Motor neuron (in vitro differentiated cells): ENCODE measurements at regions not wholly inside any gene's neighbourhood (a gene's known extent, or its start where the extent isn't known, plus 50 kb on each side); places are given as distances from the start of the nearest gene placed in this dataset.

Source experiments
- ATAC-seq, 8 experiments: fragments of 200-7000 bp; cut with Tn5 transposase; replicated peaks in 6 of 8; 2 replicates each; pipeline ENCODE4 v1.8.0; 2021; ENCODE audit warnings: mild to moderate bottlenecking in 8 of 8, moderate library complexity in 8 of 8
- H3K27ac ChIP-seq, 2 donors: fragments of 250-450 bp; sonication (Bioruptor Pico); 2 replicates each; pipeline ENCODE4 v1.9.0; 2021; ENCODE audit warnings: antibody characterized with exemption in 2 of 2, mild to moderate bottlenecking in 2 of 2, moderate library complexity in 1 of 2
- H3K4me1 ChIP-seq, 2 donors: fragments of 250-450 bp; sonication (Bioruptor Pico); replicated peaks in 1 of 2; 2 replicates each; pipeline ENCODE4 v1.6.1; 2021; ENCODE audit warnings: antibody characterized with exemption in 2 of 2, mild to moderate bottlenecking in 2 of 2, moderate library complexity in 1 of 2
- H3K4me3 ChIP-seq, 5 donors: fragments of 250-450 bp; sonication (Bioruptor Pico); 2 replicates each; pipeline ENCODE4 v1.9.0; 2021; ENCODE audit warnings: antibody characterized with exemption in 5 of 5, mild to moderate bottlenecking in 5 of 5, moderate library complexity in 4 of 5
- WGBS, 10 experiments: fragments of 450-650 bp; shearing (Covaris generic); methylation state at CpG; one replicate each; pipeline ENCODE4 v1.0.0; 2022; 5-methylcytosine and 5-hydroxymethylcytosine counted together
- in situ Hi-C, 9 experiments: fragments of 400-800 bp; cut with MboI; loops; one replicate each; pipeline ENCODE4 v1.15.0; 2021; ENCODE audit warnings: low sequenced_read_pairs in 9 of 9, low pct_unique_long_range_greater_than_20kb in 2 of 9; ENCODE audit not compliant: unreplicated experiment in 9 of 9

GRCh38 chr18:22069916-22070315 lies 99.5 kb upstream of the GATA6 start:
- ATAC-seq, result no peak
- Histone ChIP-seq H3K4me3 (no peak overlapping the region), H3K27ac (no peak overlapping the region), H3K4me1 (no peaks in the 10 kb centered on the region)
- in situ Hi-C loops, result no loop called here
- WGBS, 10 experiments, result 10 to 100% (median 55%) methylated on average over 1 to 3 of the region's 8 CpGs; no CpG with 5 or more reads in 2 of the 10 experiments

GRCh38 chr18:22073411-22073810 lies 96.0 kb upstream of the GATA6 start:
- H3K27ac ChIP-seq, result no peak overlapping the region
- ATAC-seq, result no peak
- WGBS, 10 experiments, result 8 to 100% (median 50%) methylated on average over 1 to 5 of the region's 5 CpGs; no CpG with 5 or more reads in 4 of the 10 experiments
- in situ Hi-C loops, result no loop called here
- H3K4me1 ChIP-seq, result no peaks in the 10 kb centered on the region
- H3K4me3 ChIP-seq, result no peak overlapping the region

DNA sequence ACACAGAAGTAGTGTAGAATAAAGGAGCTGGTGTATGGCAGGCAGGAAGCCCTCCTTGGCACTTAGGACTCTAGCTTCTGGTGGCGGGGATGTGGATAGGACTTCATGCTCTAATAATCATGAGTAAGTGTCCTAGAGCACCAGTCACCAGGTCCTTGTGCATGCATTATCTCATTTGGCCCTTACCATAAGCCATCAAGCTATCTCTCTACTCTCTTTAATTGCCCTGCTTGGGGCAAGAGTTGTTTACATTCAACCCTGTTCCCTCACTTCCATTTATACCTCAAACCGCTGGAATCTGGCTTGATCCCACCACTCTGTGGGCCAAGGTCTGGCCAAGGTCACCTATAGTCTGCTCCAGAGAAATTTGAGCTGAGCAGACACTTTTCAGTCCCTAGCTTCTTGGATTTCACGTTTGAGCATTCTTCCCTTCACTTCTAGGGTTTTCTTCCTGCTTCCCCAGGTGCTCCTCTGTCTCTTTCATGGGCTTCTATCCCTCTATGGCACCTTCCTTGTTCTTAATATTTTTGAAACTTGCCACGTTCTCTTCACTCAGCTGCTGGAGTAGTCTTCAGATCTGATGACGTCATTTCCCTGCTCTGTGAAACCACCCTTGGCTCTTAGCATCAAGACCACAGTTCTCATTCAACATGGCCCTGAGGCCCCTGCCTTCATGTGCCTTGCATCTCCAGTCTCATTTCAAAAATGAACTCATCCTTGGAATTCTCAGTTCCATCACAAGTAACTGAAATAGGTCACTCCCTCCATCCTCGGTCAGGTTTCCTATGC lies 94.9 kb upstream of the GATA6 start:
- WGBS, 10 experiments, result 10 to 88% (median 77%) methylated on average over 2 to 6 of the region's 6 CpGs; no CpG with 5 or more reads in 1 of the 10 experiments
- in situ Hi-C loops, result no loop called here

DNA sequence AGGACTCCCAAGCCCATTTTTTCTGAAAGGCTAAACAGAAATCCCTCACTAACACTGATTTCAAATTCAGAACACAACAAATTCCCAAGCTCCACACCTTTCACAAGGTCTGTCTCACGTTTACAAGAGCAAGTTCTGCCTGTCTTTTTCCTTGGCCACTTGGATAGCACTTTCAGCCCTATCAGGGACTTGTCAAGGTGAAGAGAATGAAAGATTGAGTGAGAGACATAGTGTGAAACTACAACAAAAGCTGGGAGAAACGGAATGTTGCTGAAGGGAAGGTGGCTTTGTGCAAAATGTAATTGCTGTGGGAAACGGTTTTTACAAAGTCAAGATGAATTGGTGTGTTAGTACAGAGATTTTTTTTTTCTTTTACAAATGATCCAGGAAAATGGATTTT lies 89.4 kb upstream of the GATA6 start:
- Histone ChIP-seq H3K4me1 (peaks cover 0 to 3% of the 10 kb centered on the region in 2 donors), H3K4me3 (no peak overlapping the region), H3K27ac (no peak overlapping the region)
- ATAC-seq, result no peak
- WGBS, 10 experiments, result 0 to 44% (median 16%) methylated on average over 1 to 3 of the region's 3 CpGs; no CpG with 5 or more reads in 2 of the 10 experiments
- in situ Hi-C loops, result no loop called here

More for the DNA sequence above, 94.9 kb upstream of the GATA6 start:
- H3K4me3 ChIP-seq, result no peak overlapping the region
- ATAC-seq, result no peak
- H3K27ac ChIP-seq, result no peak overlapping the region
- H3K4me1 ChIP-seq, result no peaks in the 10 kb centered on the region

DNA sequence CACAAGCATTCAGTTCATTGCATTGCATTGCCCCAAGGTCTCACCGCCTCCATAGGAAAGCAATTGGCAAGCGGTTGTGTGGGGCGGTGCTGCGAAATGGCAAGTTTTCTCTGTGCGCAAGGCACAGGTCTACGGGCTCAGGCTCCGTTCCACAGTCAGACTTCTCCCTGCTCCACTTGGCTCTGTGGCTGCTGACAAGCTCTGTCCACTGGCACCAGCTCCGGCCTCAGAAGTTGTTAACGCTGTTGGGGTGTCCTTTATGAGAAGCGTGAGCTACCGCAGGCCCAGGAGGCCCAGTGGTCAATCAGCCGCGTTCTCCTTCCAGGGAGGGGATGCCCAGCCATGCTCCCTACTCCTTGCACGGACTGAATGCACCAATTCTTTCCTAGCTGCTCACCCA lies 87.0 kb upstream of the GATA6 start:
- Histone ChIP-seq H3K27ac (no peak overlapping the region), H3K4me1 (peaks cover 0 to 3% of the 10 kb centered on the region in 2 donors), H3K4me3 (no peak overlapping the region)
- no peak for ATAC-seq
- in situ Hi-C loops, result no loop called here
- WGBS, 10 experiments, result 74 to 97% (median 93%) methylated on average over 2 to 13 of the region's 14 CpGs; no CpG with 5 or more reads in 4 of the 10 experiments

DNA sequence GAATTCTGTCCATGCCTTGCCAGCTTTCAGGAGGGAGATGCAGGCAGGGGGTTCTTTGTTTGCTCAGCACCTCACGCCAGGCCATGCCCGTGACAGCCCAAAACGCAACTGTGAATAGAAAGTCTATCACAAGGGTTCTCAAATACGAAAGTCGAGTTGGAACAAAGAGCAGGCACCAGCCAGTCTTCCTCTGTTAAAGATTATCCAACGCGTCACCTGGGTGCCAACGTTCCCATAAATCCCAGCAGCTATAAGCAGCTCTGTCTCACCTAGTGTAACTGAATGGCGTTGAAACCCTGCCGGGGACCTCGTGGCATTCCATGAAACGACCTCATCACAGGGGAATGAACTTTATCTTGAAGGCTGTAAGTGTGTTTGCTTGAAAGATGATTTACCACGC lies 84.8 kb upstream of the GATA6 start:
- no peak overlapping the region for H3K27ac ChIP-seq
- WGBS, 10 experiments, result 30 to 87% (median 71%) methylated on average over 3 to 13 of the region's 13 CpGs; no CpG with 5 or more reads in 2 of the 10 experiments
- no peak overlapping the region for H3K4me3 ChIP-seq
- ATAC-seq, result no peak
- in situ Hi-C loops, result no loop called here
- H3K4me1 ChIP-seq, result peaks cover 0 to 3% of the 10 kb centered on the region in 2 donors

DNA sequence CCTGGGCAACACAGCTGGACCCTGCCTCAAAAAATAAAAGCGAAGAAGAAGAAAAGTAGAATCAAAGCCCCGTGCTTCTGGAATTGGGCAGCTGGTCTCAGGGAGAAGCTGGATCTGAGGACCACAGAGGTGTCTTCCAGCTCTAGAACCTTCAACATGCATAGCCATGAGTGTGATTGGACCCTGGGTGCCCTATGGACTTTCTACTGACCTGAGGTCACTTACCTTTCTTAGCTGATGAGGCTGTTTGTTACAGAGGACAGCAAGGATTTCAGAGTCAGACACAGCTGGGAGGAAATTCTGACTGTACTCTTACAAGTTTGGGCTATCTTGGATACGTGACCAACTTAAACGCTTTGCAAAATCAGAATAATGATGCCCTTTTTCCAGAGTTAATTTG lies 82.4 kb upstream of the GATA6 start:
- 18 to 100% (median 90%) methylated on average over 2 to 4 of the region's 4 CpGs; no CpG with 5 or more reads in 4 of the 10 experiments for WGBS, 10 experiments
- Histone ChIP-seq H3K4me3 (no peak overlapping the region), H3K27ac (no peak overlapping the region), H3K4me1 (no peaks in the 10 kb centered on the region)
- in situ Hi-C loops, result no loop called here
- ATAC-seq, result no peak

DNA sequence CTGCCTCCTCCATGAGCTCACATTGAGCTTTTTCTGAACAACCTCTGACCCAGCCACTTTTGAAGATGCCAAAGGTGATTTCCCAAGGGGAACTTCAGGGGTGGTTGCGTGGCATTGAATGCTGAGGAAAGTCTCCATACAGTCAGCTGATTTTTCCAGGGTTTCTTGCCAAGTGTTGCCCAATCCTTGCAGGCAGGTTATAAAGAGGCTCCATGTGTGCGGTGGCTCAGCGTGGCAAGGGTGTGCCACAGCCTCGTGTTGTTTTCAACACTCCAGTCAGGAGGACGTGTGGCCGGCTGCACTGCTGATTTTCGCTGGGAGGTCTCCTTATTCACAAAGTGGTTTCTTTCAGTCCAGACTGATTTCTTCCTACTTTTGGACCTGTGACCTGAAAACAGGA lies 81.4 kb upstream of the GATA6 start:
- H3K27ac ChIP-seq, result no peak overlapping the region
- H3K4me3 ChIP-seq, result no peak overlapping the region
- 7 to 100% (median 93%) methylated on average over 1 to 7 of the region's 7 CpGs; no CpG with 5 or more reads in 3 of the 10 experiments for WGBS, 10 experiments
- in situ Hi-C loops, result no loop called here
- ATAC-seq, result peak in 1 of 8 experiments; percentile 26
- no peaks in the 10 kb centered on the region for H3K4me1 ChIP-seq

GRCh38 chr18:22088996-22089640 lies 80.3 kb upstream of the GATA6 start:
- in situ Hi-C loops, result no loop called here
- Histone ChIP-seq H3K4me1 (no peaks in the 10 kb centered on the region), H3K27ac (no peak overlapping the region), H3K4me3 (no peak overlapping the region)
- peak in 2 of 8 experiments; percentile 17 to 38 for ATAC-seq
- 0 to 100% (median 81%) methylated on average over 1 to 12 of the region's 12 CpGs; no CpG with 5 or more reads in 2 of the 10 experiments for WGBS, 10 experiments

DNA sequence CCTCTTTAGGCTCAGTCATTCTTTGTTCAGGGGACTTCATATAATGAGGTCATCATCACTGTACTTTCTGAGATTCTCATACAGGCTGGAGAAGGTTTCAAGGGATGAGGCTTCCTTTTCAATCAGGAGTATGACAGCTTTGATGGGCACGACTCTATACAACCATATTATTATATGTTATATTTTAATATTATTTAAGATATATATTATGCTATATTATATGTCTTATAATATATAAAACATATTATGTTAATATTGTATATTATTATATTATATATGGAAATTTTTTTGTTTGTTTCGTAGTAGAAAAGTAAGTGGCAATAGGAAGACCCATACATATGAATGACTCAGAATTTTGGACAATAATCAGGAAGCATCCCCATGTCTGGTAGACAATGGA lies 78.0 kb upstream of the GATA6 start:
- 17 to 100% (median 73%) methylated on average over 1 to 2 of the region's 2 CpGs; no CpG with 5 or more reads in 2 of the 10 experiments for WGBS, 10 experiments
- in situ Hi-C loops, result no loop called here
- H3K4me1 ChIP-seq, result no peaks in the 10 kb centered on the region
- no peak overlapping the region for H3K4me3 ChIP-seq
- no peak overlapping the region for H3K27ac ChIP-seq
- no peak for ATAC-seq

DNA sequence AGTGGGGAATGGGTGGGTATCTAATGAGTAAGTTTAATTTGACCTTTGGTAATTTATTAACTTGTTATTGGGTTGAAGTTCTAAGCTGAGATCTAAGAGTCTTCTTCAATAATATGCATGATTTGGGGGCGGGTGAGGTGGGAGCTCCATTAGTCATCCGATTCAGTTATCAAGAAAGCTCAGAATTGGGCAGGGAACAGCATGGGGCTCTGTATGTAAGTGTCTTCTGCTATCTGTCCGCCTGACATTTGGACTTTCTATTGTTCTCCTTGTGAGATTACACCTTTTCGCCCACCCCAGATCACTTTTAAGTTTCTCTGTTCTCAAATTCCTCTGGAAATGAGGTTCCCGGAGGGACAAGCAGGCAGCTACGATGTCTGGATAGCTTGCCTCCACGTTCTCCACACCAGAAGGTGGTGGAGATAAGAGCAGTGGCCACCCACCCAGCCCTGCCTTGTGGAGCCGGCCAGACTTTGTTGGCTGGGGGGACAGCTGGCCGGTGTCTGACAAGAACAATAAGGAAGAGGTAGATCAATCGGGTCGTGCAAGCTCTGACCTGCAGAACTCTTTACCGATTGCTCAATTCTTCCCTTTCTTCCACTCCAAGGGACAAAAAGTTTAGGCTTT lies 75.5 kb upstream of the GATA6 start:
- no peak for ATAC-seq
- H3K4me1 ChIP-seq, result no peaks in the 10 kb centered on the region
- H3K27ac ChIP-seq, result no peak overlapping the region
- 0 to 91% (median 77%) methylated on average over 1 to 8 of the region's 12 CpGs for WGBS, 10 experiments
- in situ Hi-C loops, result no loop called here
- no peak overlapping the region for H3K4me3 ChIP-seq

- WGBS, 10 experiments, result 15 to 100% (median 94%) methylated on average over 1 to 4 of the region's 4 CpGs; no CpG with 5 or more reads in 4 of the 10 experiments
- no peak overlapping the region for H3K27ac ChIP-seq
- in situ Hi-C loops, result no loop called here
- no peak for ATAC-seq
- no peaks in the 10 kb centered on the region for H3K4me1 ChIP-seq
- H3K4me3 ChIP-seq, result no peak overlapping the region
These were observed 75.0 kb upstream of the GATA6 start for GRCh38 chr18:22094358-22094734.

DNA sequence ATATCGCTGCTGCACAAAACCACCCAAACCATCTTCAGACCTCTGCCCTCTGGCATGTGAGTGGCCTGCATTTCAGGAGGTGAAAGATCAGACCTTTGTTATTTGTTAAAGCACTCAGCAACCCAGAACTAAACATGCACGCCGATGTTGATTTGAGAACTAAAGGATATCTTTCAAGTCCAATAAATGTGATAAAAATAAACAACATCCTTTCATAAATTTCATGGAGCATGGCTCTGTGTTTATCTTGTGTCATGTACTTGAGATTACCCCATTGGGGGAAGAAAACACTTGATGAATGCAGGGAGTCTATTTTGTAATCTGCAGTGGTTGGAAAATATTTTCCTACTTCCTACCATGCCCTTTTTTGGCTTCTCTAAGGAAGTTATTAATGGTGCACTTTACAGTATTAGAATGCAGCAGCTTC lies 70.8 kb upstream of the GATA6 start:
- Histone ChIP-seq H3K4me3 (no peak overlapping the region), H3K27ac (no peak overlapping the region), H3K4me1 (no peaks in the 10 kb centered on the region)
- 38 to 95% (median 80%) methylated on average over 1 to 3 of the region's 3 CpGs; no CpG with 5 or more reads in 3 of the 10 experiments for WGBS, 10 experiments
- ATAC-seq, result no peak
- in situ Hi-C loops, result no loop called here
